Tibial nerve (tissue), 4 donors: ENCODE measurements at regions not wholly inside any gene's neighbourhood (a gene's known extent, or its start where the extent isn't known, plus 50 kb on each side); places are given as distances from the start of the nearest gene placed in this dataset.

Experiments
- DNase-seq, 2 donors: peaks; one replicate each; pipeline ENCODE4 v3.0.0-alpha.2; 2019; ENCODE audit warnings: low spot score in 2 of 2
- H3K27ac ChIP-seq, 4 donors: fragments of 200-600 bp; sonication (generic) in 3 of 4; one replicate each; pipeline ENCODE4 v1.5.1; 2017 to 2019; ENCODE audit warnings: mild to moderate bottlenecking in 1 of 4
- H3K27me3 ChIP-seq, 2 donors: fragments of 200-600 bp; sonication (generic) in 1 of 2; one replicate each; pipeline versions ENCODE4 v1.5.1 to v1.6.0; 2017 to 2019
- H3K36me3 ChIP-seq, 3 donors: fragments of 200-600 bp; sonication (generic); one replicate each; pipeline ENCODE4 v1.5.1; 2018 to 2019
- H3K4me1 ChIP-seq, 4 donors: fragments of 200-600 bp; sonication (generic) in 3 of 4; one replicate each; pipeline ENCODE4 v1.5.1; 2017 to 2019
- H3K4me3 ChIP-seq, 4 donors: fragments of 200-600 bp; sonication (generic) in 3 of 4; one replicate each; pipeline ENCODE4 v1.5.1; 2017 to 2019; ENCODE audit warnings: mild to moderate bottlenecking in 1 of 4, moderate library complexity in 1 of 4
- H3K9me3 ChIP-seq, 4 donors: fragments of 200-600 bp; sonication (generic) in 3 of 4; one replicate each; pipeline ENCODE4 v1.5.1; 2017 to 2019
- EP300 ChIP-seq, 2 donors: sonication (generic); formaldehyde crosslinking; IDR thresholded peaks; one replicate each; pipeline ENCODE4 v1.6.1; 2017; ENCODE audit warnings: antibody characterized with exemption in 2 of 2, mild to moderate bottlenecking in 1 of 2
- POLR2A ChIP-seq, 2 donors: fragments of 450-650 bp; IDR thresholded peaks; one replicate each; pipeline ENCODE4 v1.6.1; 2017; ENCODE audit warnings: antibody characterized with exemption in 2 of 2, mild to moderate bottlenecking in 2 of 2, moderate library complexity in 2 of 2
- WGBS, 2 donors: methylation state at CpG; one replicate each; pipeline ENCODE4 v1.1.5; 2018; 5-methylcytosine and 5-hydroxymethylcytosine counted together
- TF ChIP-seq, protein P1 (sequence below), 5 experiments: fragments of 200-600 bp in 3 of 5; fragments of 450-650 bp in 2 of 5; sonication (generic) in 3 of 5; IDR thresholded peaks; one replicate each; pipeline ENCODE4 v1.5.1; 2016 to 2019; ENCODE audit warnings: antibody characterized with exemption in 5 of 5, mild to moderate bottlenecking in 3 of 5, moderate library complexity in 2 of 5

GRCh38 chr11:39192671-39193070 lies 2266.8 kb downstream of the LRRC4C start:
- TF ChIP-seq EP300 (IDR thresholded peaks at IDR 0.05) (no peak), POLR2A (IDR thresholded peaks at IDR 0.05) (no peak)
- TF ChIP-seq, protein P1, sequence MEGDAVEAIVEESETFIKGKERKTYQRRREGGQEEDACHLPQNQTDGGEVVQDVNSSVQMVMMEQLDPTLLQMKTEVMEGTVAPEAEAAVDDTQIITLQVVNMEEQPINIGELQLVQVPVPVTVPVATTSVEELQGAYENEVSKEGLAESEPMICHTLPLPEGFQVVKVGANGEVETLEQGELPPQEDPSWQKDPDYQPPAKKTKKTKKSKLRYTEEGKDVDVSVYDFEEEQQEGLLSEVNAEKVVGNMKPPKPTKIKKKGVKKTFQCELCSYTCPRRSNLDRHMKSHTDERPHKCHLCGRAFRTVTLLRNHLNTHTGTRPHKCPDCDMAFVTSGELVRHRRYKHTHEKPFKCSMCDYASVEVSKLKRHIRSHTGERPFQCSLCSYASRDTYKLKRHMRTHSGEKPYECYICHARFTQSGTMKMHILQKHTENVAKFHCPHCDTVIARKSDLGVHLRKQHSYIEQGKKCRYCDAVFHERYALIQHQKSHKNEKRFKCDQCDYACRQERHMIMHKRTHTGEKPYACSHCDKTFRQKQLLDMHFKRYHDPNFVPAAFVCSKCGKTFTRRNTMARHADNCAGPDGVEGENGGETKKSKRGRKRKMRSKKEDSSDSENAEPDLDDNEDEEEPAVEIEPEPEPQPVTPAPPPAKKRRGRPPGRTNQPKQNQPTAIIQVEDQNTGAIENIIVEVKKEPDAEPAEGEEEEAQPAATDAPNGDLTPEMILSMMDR (IDR thresholded peaks at IDR 0.05) = no peak
- no peak for DNase-seq
- no peaks in the 10 kb centered on the region for H3K36me3 ChIP-seq

DNA sequence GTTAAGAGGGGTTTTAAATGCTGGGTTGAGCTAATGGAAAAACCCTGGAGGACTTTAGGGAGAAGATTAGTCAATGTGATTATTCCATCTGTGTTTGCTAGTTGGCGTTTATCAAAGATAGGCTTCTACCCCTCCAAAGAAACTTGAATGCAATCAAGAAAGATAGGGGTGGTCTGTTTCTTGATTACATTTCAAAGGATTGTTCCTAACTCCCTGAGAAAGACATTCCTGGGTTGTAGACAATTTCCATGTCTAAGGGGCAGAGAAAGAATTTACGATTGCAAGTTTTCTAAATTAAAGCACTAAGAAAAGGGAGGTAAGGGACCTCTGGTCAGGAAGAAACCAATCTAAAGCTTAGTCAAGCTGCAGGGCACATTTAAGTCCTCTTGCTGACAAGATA lies 2268.7 kb downstream of the LRRC4C start:
- Histone ChIP-seq H3K27ac (no peak overlapping the region), H3K36me3 (no peaks in the 10 kb centered on the region), H3K4me3 (no peak overlapping the region), H3K4me1 (no peaks in the 10 kb centered on the region), H3K27me3 (no peaks in the 10 kb centered on the region), H3K9me3 (no peaks in the 10 kb centered on the region)
- TF ChIP-seq, protein P1 (IDR thresholded peaks at IDR 0.05) = no peak
- TF ChIP-seq POLR2A (IDR thresholded peaks at IDR 0.05) (no peak), EP300 (IDR thresholded peaks at IDR 0.05) (no peak)
- no peak for DNase-seq
- 42 to 46% methylated on average over 2 of the region's 2 CpGs for WGBS, 2 donors

More at GRCh38 chr11:39192671-39193070, 2266.8 kb downstream of the LRRC4C start:
- Histone ChIP-seq H3K4me3 (no peak overlapping the region), H3K4me1 (no peaks in the 10 kb centered on the region), H3K27ac (no peak overlapping the region), H3K9me3 (no peaks in the 10 kb centered on the region), H3K27me3 (no peaks in the 10 kb centered on the region)
- 99 to 100% methylated on average over 5 to 21 of the region's 24 CpGs for WGBS, 2 donors

GRCh38 chr11:39177678-39178077 lies 2281.8 kb downstream of the LRRC4C start:
- DNase-seq = no peak
- 94 to 95% methylated on average over 4 of the region's 4 CpGs for WGBS, 2 donors
- H3K9me3 ChIP-seq = no peaks in the 10 kb centered on the region
- no peaks in the 10 kb centered on the region for H3K27me3 ChIP-seq
- no peaks in the 10 kb centered on the region for H3K4me1 ChIP-seq
- no peak overlapping the region for H3K4me3 ChIP-seq
- TF ChIP-seq, protein P1 (IDR thresholded peaks at IDR 0.05) = no peak
- TF ChIP-seq EP300 (IDR thresholded peaks at IDR 0.05) (no peak), POLR2A (IDR thresholded peaks at IDR 0.05) (no peak)
- H3K36me3 ChIP-seq = no peaks in the 10 kb centered on the region
- H3K27ac ChIP-seq = no peak overlapping the region

GRCh38 chr11:39174965-39175364 lies 2284.5 kb downstream of the LRRC4C start:
- no peak for DNase-seq
- Histone ChIP-seq H3K4me1 (no peaks in the 10 kb centered on the region), H3K27ac (no peak overlapping the region), H3K36me3 (no peaks in the 10 kb centered on the region), H3K4me3 (no peak overlapping the region), H3K27me3 (no peaks in the 10 kb centered on the region), H3K9me3 (no peaks in the 10 kb centered on the region)
- no peak for TF ChIP-seq POLR2A (IDR thresholded peaks at IDR 0.05)
- TF ChIP-seq EP300 (IDR thresholded peaks at IDR 0.05) = no peak
- TF ChIP-seq, protein P1 (IDR thresholded peaks at IDR 0.05) = no peak
- 47 to 51% methylated on average over 2 of the region's 2 CpGs for WGBS, 2 donors

GRCh38 chr11:39174196-39174595 lies 2285.3 kb downstream of the LRRC4C start:
- no peak for DNase-seq
- H3K4me1 ChIP-seq = no peaks in the 10 kb centered on the region
- no peaks in the 10 kb centered on the region for H3K27me3 ChIP-seq
- TF ChIP-seq, protein P1 (IDR thresholded peaks at IDR 0.05) = no peak
- TF ChIP-seq POLR2A (IDR thresholded peaks at IDR 0.05) (no peak), EP300 (IDR thresholded peaks at IDR 0.05) (no peak)
- H3K36me3 ChIP-seq = no peaks in the 10 kb centered on the region
- no peak overlapping the region for H3K4me3 ChIP-seq
- H3K9me3 ChIP-seq = no peaks in the 10 kb centered on the region
- H3K27ac ChIP-seq = no peak overlapping the region
